HL-60/S4 (cell line): ENCODE measurements at regions not wholly inside any gene's neighbourhood (a gene's known extent, or its start where the extent isn't known, plus 50 kb on each side); places are given as distances from the start of the nearest gene placed in this dataset.

Experiments used
- in situ Hi-C: fragments of 300-500 bp; cut with MboI; formaldehyde crosslinking; loops from 2 replicates; pipeline ENCODE4 v1.14.3; 2022; ENCODE audit warnings: low sequenced_read_pairs

DNA sequence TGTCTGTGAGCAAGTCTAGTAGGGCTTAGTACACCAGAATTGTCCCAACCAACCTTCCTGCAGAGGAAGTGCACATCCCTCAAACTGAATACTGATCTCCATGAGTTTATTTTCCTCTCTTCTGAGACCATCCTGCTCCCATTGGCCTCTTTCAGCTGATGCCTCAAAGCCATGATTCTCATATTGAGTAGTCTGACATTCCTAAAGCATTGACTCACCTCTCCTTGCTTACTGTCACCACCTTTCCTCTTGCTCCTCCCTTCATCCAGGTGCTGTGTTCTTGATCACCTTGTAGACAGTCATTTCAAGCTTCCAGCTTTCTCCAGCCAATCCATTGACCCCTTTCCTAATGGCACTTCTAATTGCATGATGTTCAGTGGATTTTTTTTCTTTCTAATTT is 583.7 kb upstream of the USP15 start:
- in situ Hi-C loops: no loop called here

DNA sequence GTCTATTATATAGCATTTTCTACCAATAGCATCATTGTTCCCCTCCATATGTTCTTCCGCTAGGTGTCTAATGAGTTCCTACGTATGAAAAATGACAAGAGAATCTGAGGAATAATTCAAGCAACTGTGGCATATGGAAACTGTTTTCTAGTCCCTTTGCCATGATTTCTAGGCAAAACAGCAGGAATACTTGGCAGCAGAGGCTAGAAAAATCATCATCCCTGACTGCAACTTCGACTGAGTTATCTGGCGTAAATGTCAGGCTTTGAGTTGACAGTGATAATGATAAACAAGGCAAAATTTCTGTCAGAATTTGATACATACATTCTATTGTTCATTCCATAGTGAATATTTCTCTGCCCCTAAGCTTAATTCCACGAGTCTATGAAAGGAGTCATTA is 572.8 kb upstream of the USP15 start:
- in situ Hi-C loops: no loop called here

DNA sequence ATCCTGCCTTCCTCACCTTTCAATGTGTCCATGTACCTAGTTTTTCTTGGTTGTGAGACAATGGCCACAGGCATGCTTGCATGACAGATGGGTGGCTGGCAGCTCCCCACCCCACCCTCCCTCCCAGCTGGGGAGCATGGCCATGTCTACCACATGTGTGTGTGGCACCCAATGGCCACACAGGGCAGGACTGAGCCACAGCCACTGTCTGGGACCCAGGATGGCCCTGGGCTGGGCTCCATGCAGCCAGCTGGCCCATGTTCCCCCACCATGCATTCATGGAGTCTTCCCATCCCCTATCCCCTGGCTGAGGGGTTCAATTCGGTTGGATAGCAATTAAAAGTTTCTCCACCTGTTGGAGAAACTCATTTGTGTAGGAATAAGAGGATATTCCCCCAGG is 566.0 kb upstream of the USP15 start:
- in situ Hi-C loops: no loop called here

- in situ Hi-C loops: no loop called here
These were observed 558.7 kb upstream of the USP15 start for GRCh38 chr12:61701471-61701870.

DNA sequence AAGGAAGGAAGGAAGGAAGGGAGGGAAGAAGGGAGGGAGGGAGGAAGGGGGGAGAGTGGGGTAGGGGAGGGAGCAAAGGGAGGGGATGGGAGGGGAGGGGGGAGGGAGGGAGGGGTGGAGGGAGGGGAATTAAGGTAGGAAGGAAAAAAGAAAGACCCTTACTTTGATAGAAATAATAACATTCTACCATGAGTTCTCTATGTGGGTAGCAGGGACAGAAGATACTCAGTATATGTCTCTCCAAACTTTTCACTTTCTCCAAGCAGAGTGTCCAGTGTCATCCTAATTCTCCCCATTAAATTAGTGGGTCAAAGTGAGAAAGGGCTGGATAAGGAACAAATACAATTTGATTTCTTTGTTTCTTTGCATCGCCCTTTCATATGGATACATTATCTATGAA is 553.4 kb upstream of the USP15 start:
- in situ Hi-C loops: no loop called here

- in situ Hi-C loops: no loop called here
These were observed 547.1 kb upstream of the USP15 start for GRCh38 chr12:61713121-61713520.

DNA sequence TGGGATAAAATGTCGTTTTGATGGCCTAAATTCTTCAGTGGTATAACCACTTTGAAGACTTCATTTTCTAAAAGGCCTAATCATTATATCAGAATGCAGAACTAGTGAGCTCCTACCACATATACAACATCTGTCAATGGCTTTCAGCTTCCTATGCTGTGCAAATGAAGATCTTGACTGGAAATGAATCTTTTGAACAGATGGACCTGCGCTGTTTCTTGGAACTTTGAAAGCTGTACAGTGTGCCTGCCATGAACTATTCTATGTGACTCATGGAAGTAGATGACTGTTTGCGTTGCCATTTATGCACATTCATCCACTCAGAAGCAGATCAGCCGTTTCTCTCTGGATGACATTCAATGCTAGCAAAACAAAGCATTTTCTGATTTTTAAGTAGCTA is 542.2 kb upstream of the USP15 start:
- in situ Hi-C loops: no loop called here

DNA sequence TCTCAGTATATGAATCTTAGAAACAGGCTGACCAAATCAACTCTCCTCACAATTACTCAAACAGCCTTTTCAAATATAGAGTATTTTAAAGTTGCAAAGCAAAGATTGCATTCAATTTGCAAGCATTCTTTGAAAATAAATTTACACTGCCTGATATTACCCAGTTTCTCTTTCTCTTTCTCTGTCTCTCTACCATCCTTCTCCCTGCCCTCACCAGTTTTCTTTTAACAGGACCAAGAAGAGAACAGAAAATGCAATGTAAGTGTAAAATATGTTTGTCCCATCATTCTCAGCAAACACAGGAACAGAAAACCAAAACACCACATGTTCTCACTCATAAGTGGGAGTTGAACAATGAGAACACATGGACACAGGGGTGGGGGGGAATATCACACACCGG is 520.3 kb upstream of the USP15 start:
- in situ Hi-C loops: no loop called here

DNA sequence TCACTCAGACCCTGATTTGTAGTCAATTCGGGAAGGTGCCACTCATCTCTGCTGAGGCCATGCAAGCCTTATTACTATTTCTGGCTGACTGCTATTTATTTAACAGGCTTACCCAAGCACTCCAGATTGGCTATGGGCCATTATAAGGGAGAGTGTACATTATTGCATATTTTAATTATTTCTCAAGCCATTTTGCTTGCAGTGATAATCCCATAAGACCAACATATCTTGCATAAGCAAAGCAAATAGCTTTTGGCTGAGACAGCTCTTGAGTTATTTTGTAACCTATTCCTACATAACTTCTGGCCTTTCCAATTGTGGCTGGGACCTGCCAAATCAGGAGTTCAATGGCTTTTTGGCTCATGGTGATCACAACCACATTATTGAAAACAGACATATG is 509.6 kb upstream of the USP15 start:
- in situ Hi-C loops: no loop called here

- in situ Hi-C loops: no loop called here
These were observed 506.0 kb upstream of the USP15 start for GRCh38 chr12:61754214-61754613.

GRCh38 chr12:61757831-61758505 is 502.2 kb upstream of the USP15 start:
- in situ Hi-C loops: no loop called here

GRCh38 chr12:61758661-61759060 is 501.5 kb upstream of the USP15 start:
- in situ Hi-C loops: no loop called here

- in situ Hi-C loops: no loop called here
These were observed 494.3 kb upstream of the USP15 start for GRCh38 chr12:61765926-61766325.

GRCh38 chr12:61780435-61780834 is 479.8 kb upstream of the USP15 start:
- in situ Hi-C loops: no loop called here

DNA sequence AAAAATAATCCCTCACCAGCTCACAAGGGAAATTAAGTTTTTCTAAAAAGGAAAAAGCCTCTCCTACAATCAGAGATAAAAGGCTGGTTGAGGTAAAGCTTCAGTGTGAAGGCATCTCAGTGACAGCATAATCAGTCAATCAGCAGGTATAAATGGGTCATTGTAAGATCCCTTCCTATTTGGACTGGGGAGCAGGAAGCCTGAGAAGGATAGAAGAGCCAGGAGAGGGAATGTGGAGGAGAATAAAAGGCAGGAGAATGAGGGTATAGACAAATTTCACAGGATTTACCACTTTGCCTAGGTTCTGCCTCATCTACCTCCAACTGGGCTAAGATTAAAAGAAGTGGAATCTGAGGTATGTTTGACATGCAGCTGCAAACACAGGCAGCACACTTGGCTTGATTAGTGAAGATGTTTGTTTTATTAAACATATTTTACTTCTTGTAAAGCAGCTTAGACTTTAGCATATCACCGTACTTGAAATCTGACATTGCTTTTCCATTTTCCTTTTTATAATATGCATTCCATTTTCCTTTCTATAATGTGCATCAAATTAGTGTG is 479.1 kb upstream of the USP15 start:
- in situ Hi-C loops: no loop called here

DNA sequence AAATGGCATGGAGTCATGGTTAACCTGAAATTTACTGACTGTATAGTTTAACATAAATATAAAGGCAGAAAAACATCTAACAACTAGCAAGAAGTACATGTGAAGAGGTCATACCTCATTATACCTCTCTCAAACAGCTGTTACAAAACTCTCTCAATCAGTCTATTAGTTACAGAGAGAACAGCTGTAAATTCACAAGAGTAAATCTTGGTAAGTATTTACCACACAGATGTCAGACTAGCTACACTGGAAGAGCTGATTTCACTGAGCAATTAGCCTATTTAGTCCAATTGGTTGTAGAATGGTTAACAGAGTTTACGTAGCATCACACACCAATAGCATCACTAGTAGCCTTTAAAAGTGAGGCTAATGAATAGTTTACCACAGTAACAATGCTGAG is 463.4 kb upstream of the USP15 start:
- in situ Hi-C loops: no loop called here

DNA sequence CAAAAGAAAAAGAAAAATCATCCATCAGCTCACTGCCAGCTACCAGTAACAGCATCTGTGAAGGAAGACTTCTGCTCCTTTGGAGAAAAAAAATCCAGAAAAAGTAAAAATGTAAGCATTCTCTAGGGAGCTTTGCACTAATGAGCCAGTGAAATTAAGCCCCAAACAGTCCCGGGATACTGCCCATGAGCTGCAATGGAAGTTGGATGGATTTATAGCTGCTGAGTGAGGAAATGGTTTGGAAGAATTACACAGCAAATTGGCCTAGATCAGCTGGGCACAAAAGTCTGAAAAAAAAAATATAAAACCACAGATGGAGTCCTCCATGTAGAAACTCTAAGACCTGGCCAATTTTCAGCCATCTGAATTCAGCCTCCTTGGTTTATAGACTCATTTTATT is 462.9 kb upstream of the USP15 start:
- in situ Hi-C loops: no loop called here

DNA sequence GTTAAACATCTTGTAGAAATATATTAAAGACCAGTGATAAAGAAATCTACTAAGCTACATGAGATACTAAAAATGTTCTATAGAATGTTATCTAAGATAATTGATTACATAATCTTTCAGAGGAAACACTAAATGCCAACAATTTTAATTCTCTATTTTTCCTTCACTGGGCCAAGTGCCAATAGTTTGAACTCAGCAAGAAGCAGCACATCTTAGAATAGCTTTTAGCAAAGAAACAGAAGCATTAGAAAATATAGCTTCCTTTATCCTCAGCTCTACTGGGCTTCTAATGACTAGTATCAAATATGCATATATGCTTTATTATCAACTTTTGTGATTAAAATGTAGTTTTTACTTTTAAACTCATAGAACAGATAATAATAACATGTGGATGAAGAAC is 461.4 kb upstream of the USP15 start:
- in situ Hi-C loops: no loop called here

GRCh38 chr12:61804301-61804700 is 455.9 kb upstream of the USP15 start:
- in situ Hi-C loops: no loop called here

- in situ Hi-C loops: no loop called here
These were observed 451.3 kb upstream of the USP15 start for GRCh38 chr12:61808856-61809255.

- in situ Hi-C loops: no loop called here
These were observed 449.7 kb upstream of the USP15 start for GRCh38 chr12:61810486-61810885.

GRCh38 chr12:61821381-61821780 is 438.8 kb upstream of the USP15 start:
- in situ Hi-C loops: no loop called here

DNA sequence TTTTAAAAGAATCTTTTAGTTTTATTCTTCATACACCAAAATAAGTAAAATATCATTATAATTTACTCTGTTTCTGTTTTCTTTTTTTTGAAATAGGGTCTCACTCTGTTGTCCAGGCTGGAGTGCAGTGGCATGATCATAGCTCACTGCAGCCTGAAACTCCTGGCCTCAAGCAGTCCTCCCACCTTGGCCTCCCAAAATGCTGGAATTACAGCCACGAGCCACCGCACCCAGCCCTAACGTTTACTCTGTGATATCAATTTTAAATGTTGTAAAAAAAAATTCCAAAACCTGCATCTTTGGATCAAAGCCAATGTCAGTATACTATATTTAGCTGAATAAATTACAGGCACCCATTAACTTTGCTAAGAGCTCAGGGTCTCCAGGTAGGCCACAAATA is 437.1 kb upstream of the USP15 start:
- in situ Hi-C loops: no loop called here
